ENCODE measurements at regions not wholly inside any gene's neighbourhood (a gene's known extent, or its start where the extent isn't known, plus 50 kb on each side); places are given as distances from the start of the nearest gene placed in this dataset.
"Not testable (repeated sequence)": the region's sequence is repeated elsewhere in the genome, so short reads cannot be mapped to it uniquely, and the experiment has no call there.

DNA sequence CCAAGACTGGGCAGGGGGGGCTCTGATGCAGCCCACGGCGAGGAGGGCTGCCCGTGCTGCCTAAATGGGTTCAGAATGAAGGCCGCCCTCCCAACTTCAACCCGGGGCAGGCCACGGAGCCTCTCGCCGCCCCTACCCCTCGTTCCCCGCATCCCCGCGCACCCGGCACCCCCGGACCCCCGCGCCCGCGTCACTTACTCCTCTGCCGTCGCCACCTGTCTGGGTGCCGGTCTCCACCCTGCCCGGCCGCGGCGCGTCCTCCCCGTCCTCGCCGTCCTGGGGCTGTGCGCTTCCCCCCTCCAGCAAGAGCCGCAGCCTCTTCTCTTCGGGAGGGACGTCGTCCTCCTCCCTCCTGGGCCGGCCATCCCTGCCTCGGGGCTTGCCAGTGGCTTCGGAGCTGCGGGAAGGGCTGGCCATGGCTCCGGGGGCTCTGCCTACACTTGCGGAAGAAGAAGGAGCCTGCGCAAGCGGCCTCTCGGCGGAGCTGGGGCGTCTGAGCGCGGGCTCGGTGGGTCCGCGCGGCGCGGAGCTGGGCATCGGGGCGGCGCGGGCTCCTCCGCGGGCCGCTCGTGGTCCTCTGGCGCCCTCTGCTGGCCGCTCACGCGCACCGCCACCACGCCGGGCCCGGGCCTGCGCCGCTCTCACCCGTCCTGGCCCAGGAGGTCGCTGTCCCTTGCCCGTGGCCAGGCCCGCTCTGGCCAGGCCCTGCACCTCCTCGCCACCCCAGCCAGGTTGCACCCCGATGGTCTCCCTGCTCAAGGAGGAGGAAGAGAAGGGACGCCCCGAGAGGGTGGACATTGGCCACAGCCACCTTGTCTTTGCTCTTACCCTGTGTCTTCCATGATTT is 59.3 kb upstream of the CLEC6A start:
- DNase-seq = peak; percentile 90

DNA sequence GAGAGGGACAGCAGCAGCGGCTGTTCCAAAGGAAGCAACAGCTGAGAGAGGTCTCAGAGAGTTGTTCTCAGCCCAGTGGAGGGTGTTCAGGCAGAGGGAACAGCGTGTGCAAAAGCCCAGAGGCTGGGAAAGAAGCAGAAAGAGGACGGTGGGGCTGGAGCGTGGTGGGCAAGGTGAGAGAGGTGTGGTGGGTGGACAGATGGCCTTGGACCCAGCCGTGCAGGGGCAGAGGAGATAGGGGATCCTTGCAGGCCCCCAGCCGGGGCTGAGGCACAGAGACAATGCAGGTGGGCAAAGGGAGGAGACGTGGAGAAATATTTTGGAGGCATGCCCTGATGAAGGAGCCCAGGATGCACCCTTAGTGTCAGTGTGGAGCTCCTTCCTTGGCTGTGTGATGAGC is 58.4 kb upstream of the CLEC6A start:
- DNase-seq = not testable (repeated sequence)

DNA sequence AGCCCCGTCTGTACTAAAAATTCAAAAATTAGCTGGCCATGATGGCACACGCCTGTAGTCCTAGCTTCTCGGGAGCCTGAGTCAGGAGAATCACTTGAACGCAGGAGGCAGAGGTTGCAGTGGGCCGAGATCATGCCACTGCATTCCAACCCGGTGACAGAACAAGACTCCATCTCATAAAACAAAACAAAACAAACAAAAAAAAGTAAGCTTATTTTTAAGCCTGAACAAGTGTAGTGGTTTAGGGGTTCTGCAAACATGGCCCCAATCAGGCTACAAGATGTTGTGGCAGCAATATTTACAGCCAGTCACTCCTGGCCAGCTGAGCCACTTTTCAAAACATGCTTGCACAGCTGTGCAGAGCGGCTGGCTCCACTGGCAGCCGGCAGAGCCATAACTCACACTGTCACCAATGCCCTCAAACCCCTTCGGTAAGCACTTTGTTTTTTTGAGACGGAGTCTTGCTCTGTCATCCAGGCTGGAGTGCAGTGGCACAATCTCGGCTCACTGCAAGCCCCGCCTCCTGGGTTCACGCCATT is 56.2 kb upstream of the CLEC6A start:
- DNase-seq = not testable (repeated sequence)

DNA sequence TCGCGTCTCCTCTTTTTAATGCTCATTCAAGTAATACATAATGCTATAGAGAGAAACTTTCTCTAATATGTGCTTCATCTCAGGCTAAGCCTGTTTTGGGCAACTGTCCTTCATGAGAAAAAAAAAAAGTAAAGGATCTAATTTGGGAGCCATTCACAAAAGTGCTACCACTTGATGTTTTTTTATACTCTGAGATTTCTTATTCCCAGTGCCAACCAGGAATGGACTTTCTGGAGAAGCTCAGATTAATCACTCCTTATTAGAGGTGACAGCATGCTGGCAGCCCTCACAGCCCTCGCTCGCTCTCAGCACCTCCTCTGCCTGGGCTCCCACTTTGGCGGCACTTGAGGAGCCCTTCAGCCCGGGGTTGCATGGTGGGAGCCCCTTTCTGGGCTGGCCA is 51.9 kb upstream of the CLEC6A start:
- DNase-seq = not testable (repeated sequence)

DNA sequence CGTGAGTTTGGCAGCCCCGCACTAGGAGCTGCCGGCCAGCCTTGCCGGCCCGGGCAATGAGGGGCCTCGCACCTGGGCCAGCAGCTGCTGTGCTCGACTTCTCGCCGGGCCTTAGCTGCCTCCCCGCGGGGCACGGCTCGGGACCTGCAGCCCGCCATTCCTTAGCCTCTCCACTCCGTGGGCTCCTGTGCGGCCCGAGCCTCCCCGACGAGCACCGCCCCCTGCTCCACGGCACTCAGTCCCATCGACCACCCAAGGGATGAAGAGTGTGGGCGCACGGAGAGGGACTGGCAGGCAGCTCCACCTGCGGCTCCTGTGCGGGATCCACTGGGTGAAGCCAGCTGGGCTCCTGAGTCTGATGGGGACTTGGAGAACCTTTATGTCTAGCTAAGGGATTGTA is 51.4 kb upstream of the CLEC6A start:
- DNase-seq = not testable (repeated sequence)
